ENCODE measurements at regions not wholly inside any gene's neighbourhood (a gene's known extent, or its start where the extent isn't known, plus 50 kb on each side); places are given as distances from the start of the nearest gene placed in this dataset.

- Mint-ChIP-seq H3K27me3 (peaks cover 20 to 65% (median 40%) of the 10 kb centered on the region in 5 donors), H3K36me3 (no peaks in the 10 kb centered on the region), H3K27ac (no peak overlapping the region), H3K4me3 (no peak overlapping the region), H3K4me1 (no peaks in the 10 kb centered on the region), H3K9me3 (no peaks in the 10 kb centered on the region)
- no peak for DNase-seq
- no peak for ATAC-seq
- POLR2A ChIA-PET, result no interaction called here
Observed at GRCh38 chr18:2293109-2293839, 278.0 kb downstream of the METTL4 start.

- POLR2A ChIA-PET, result no interaction called here
- ATAC-seq (no peak), DNase-seq (no peak)
- Mint-ChIP-seq H3K9me3 (no peaks in the 10 kb centered on the region), H3K27ac (no peak overlapping the region), H3K27me3 (peaks cover 13 to 21% (median 16%) of the 10 kb centered on the region in 5 donors), H3K4me3 (no peak overlapping the region), H3K36me3 (no peaks in the 10 kb centered on the region), H3K4me1 (peaks cover 0 to 4% (median 0%) of the 10 kb centered on the region in 4 donors)
Observed at GRCh38 chr18:2301316-2301715, 270.0 kb downstream of the METTL4 start.

- Mint-ChIP-seq H3K9me3 (no peaks in the 10 kb centered on the region), H3K4me3 (no peak overlapping the region), H3K27me3 (peaks cover 11 to 24% (median 18%) of the 10 kb centered on the region in 5 donors), H3K4me1 (peaks cover 0 to 4% (median 0%) of the 10 kb centered on the region in 4 donors), H3K36me3 (no peaks in the 10 kb centered on the region), H3K27ac (no peak overlapping the region)
- ATAC-seq, result no peak
- POLR2A ChIA-PET, result no interaction called here
- DNase-seq, result no peak
Observed at GRCh38 chr18:2302012-2302411, 269.3 kb downstream of the METTL4 start.

GRCh38 chr18:2302628-2303516 is 268.4 kb downstream of the METTL4 start:
- POLR2A ChIA-PET, result no interaction called here
- no peak overlapping the region for H3K4me3 Mint-ChIP-seq
- no peaks in the 10 kb centered on the region for H3K36me3 Mint-ChIP-seq
- peaks cover 12 to 28% (median 23%) of the 10 kb centered on the region in 5 donors for H3K27me3 Mint-ChIP-seq
- DNase-seq, result no peak
- no peak for ATAC-seq
- peaks cover 0 to 4% (median 0%) of the 10 kb centered on the region in 4 donors for H3K4me1 Mint-ChIP-seq
- H3K9me3 Mint-ChIP-seq, result no peaks in the 10 kb centered on the region
- no peak overlapping the region for H3K27ac Mint-ChIP-seq

GRCh38 chr18:2303517-2304238 is 267.6 kb downstream of the METTL4 start:
- no peaks in the 10 kb centered on the region for H3K9me3 Mint-ChIP-seq
- H3K36me3 Mint-ChIP-seq, result no peaks in the 10 kb centered on the region
- H3K27ac Mint-ChIP-seq, result no peak overlapping the region
- H3K4me3 Mint-ChIP-seq, result no peak overlapping the region
- POLR2A ChIA-PET, result no interaction called here
- DNase-seq (no peak), ATAC-seq (no peak)
- peaks cover 15 to 33% (median 23%) of the 10 kb centered on the region in 5 donors for H3K27me3 Mint-ChIP-seq
- H3K4me1 Mint-ChIP-seq, result peaks cover 0 to 4% (median 0%) of the 10 kb centered on the region in 4 donors

- Mint-ChIP-seq H3K36me3 (no peaks in the 10 kb centered on the region), H3K9me3 (no peaks in the 10 kb centered on the region), H3K27me3 (peaks cover 18 to 31% (median 24%) of the 10 kb centered on the region in 5 donors), H3K4me3 (no peak overlapping the region), H3K27ac (no peak overlapping the region), H3K4me1 (peaks cover 0 to 4% (median 0%) of the 10 kb centered on the region in 4 donors)
- ATAC-seq (no peak), DNase-seq (no peak)
- POLR2A ChIA-PET, result interaction anchor here (0.7 kb wide), 1 partner anchor 1538 kb away, joined by 3 read pairs; no protein-coding TSS in a partner anchor
Observed at GRCh38 chr18:2304378-2305175, 266.7 kb downstream of the METTL4 start.

- H3K9me3 Mint-ChIP-seq, result no peaks in the 10 kb centered on the region
- ATAC-seq, result no peak
Observed at GRCh38 chr18:2306606-2307005, 264.7 kb downstream of the METTL4 start.

GRCh38 chr18:2310886-2311285 is 260.4 kb downstream of the METTL4 start:
- Mint-ChIP-seq H3K36me3 (no peaks in the 10 kb centered on the region), H3K27me3 (peaks cover 17 to 48% (median 26%) of the 10 kb centered on the region in 5 donors), H3K4me1 (no peaks in the 10 kb centered on the region), H3K4me3 (no peak overlapping the region), H3K9me3 (no peaks in the 10 kb centered on the region), H3K27ac (no peak overlapping the region)
- DNase-seq (no peak), ATAC-seq (no peak)
- POLR2A ChIA-PET, result no interaction called here

More at GRCh38 chr18:2306606-2307005, 264.7 kb downstream of the METTL4 start:
- H3K4me1 Mint-ChIP-seq, result peaks cover 0 to 4% (median 0%) of the 10 kb centered on the region in 4 donors
- no peak overlapping the region for H3K27ac Mint-ChIP-seq
- H3K27me3 Mint-ChIP-seq, result peaks cover 19 to 33% (median 32%) of the 10 kb centered on the region in 5 donors
- no peaks in the 10 kb centered on the region for H3K36me3 Mint-ChIP-seq
- DNase-seq, result no peak
- H3K4me3 Mint-ChIP-seq, result no peak overlapping the region
- POLR2A ChIA-PET, result no interaction called here

- Mint-ChIP-seq H3K4me1 (no peaks in the 10 kb centered on the region), H3K36me3 (no peaks in the 10 kb centered on the region), H3K27me3 (peaks cover 17 to 52% (median 27%) of the 10 kb centered on the region in 5 donors), H3K27ac (no peak overlapping the region), H3K4me3 (no peak overlapping the region), H3K9me3 (no peaks in the 10 kb centered on the region)
- POLR2A ChIA-PET, result no interaction called here
- ATAC-seq, result no peak
- no peak for DNase-seq
Observed at GRCh38 chr18:2312440-2312839, 258.9 kb downstream of the METTL4 start.

GRCh38 chr18:2313332-2313731 is 258.0 kb downstream of the METTL4 start:
- no peak overlapping the region for H3K27ac Mint-ChIP-seq
- peaks cover 0 to 2% (median 0%) of the 10 kb centered on the region in 9 donors for H3K9me3 Mint-ChIP-seq
- H3K4me1 Mint-ChIP-seq, result no peaks in the 10 kb centered on the region
- DNase-seq (no peak), ATAC-seq (no peak)
- H3K36me3 Mint-ChIP-seq, result no peaks in the 10 kb centered on the region
- H3K27me3 Mint-ChIP-seq, result peaks cover 16 to 52% (median 25%) of the 10 kb centered on the region in 5 donors
- POLR2A ChIA-PET, result no interaction called here
- H3K4me3 Mint-ChIP-seq, result no peak overlapping the region

GRCh38 chr18:2316082-2316750 is 255.1 kb downstream of the METTL4 start:
- Mint-ChIP-seq H3K9me3 (peaks cover 0 to 14% (median 3%) of the 10 kb centered on the region in 9 donors), H3K36me3 (peaks cover 0 to 4% (median 2%) of the 10 kb centered on the region in 3 donors), H3K27me3 (peaks cover 19 to 65% (median 32%) of the 10 kb centered on the region in 5 donors), H3K4me1 (no peaks in the 10 kb centered on the region), H3K27ac (no peak overlapping the region), H3K4me3 (no peak overlapping the region)
- DNase-seq, result no peak
- POLR2A ChIA-PET, result no interaction called here
- ATAC-seq, result no peak
